ENCODE measurements at regions not wholly inside any gene's neighbourhood (a gene's known extent, or its start where the extent isn't known, plus 50 kb on each side); places are given as distances from the start of the nearest gene placed in this dataset.
"Not testable (repeated sequence)": the region's sequence is repeated elsewhere in the genome, so short reads cannot be mapped to it uniquely, and the experiment has no call there.

DNA sequence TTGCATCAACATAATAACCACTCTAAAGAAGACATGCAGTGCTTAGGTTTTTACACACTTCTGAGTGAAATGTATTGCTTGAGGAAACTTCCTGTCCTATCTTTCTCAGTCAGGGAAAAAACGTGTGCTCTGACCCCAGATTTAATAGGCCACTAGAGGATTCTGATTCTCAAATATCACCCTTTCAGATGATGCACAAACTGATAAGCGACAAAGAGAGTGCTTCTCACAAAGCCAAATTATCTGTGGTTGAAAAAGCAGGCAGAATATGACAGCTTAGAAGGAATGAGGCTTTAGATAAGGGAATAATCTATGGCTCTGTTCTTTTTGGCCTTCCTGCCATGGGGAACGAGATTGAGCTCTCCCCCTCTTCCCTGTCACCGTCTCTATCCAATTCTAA is 583.4 kb upstream of the SGO1 start:
- Mint-ChIP-seq H3K27me3 (no peaks in the 10 kb centered on the region), H3K27ac (no peak overlapping the region), H3K36me3 (no peaks in the 10 kb centered on the region), H3K4me3 (no peak overlapping the region), H3K4me1 (no peaks in the 10 kb centered on the region), H3K9me3 (no peaks in the 10 kb centered on the region)
- no peak for ATAC-seq

DNA sequence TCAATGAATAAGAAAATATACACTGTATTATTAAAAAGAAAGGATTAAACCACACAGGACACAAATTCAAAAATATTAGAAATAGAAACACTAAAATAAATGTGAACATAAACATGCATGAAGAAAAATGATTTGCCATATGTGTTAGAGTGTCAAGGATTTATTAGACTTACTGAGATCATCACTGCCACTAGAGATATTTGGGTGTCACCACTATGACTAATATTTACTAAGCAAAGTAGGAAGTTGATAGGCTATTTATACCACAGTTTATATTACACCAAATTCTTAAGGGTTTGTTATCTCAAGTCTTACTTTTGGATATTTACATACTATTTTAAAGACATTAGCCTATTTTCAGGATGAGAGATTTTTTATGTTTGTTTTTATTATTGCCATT is 575.0 kb upstream of the SGO1 start:
- Mint-ChIP-seq H3K27me3 (no peaks in the 10 kb centered on the region), H3K27ac (no peak overlapping the region), H3K4me3 (no peak overlapping the region), H3K36me3 (no peaks in the 10 kb centered on the region), H3K4me1 (no peaks in the 10 kb centered on the region), H3K9me3 (no peaks in the 10 kb centered on the region)
- ATAC-seq = no peak

DNA sequence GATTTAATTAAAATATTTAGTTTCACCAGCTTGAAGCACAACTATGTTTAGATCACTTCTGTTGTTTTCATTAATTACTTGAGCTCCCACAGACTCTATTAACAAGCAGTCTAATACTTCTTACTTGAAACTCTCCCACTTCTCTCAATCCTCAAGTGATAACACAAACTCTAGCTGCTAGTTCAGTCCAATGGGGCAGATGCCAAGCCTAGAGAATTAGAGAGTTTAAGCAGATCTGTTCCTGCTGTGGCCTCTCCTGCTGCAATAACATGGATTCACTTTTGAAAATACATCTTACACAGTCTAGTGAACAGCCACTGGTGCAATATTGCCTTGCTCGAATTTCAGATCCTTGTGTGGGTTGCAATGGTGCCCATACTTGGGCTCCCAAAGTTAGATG is 566.4 kb upstream of the SGO1 start:
- Mint-ChIP-seq H3K27ac (no peak overlapping the region), H3K27me3 (no peaks in the 10 kb centered on the region), H3K4me1 (no peaks in the 10 kb centered on the region), H3K9me3 (peaks cover 5% of the 10 kb centered on the region), H3K4me3 (no peak overlapping the region), H3K36me3 (no peaks in the 10 kb centered on the region)
- no peak for ATAC-seq

DNA sequence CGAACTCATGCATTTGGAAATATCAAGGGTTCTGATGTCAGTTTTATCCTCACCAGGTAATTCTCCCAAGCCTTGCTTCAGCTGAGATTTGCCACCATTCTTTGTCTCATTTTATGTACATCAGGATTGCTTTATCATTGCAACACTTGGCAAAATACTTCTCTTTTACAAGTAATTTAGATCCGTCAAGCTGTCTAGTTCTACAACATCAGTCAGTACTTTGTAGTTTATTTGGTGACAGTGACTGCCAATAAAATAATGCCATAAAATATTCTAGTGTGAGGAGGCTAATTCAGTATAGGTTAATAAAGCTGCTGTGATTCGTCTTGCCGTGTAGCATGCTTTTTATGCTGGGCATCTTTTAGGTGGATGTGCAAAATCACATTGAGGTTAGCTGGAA is 565.3 kb upstream of the SGO1 start:
- no peaks in the 10 kb centered on the region for H3K27me3 Mint-ChIP-seq
- no peaks in the 10 kb centered on the region for H3K36me3 Mint-ChIP-seq
- H3K4me3 Mint-ChIP-seq = no peak overlapping the region
- ATAC-seq = no peak
- no peaks in the 10 kb centered on the region for H3K4me1 Mint-ChIP-seq
- H3K27ac Mint-ChIP-seq = no peak overlapping the region
- peaks cover 5% of the 10 kb centered on the region for H3K9me3 Mint-ChIP-seq

DNA sequence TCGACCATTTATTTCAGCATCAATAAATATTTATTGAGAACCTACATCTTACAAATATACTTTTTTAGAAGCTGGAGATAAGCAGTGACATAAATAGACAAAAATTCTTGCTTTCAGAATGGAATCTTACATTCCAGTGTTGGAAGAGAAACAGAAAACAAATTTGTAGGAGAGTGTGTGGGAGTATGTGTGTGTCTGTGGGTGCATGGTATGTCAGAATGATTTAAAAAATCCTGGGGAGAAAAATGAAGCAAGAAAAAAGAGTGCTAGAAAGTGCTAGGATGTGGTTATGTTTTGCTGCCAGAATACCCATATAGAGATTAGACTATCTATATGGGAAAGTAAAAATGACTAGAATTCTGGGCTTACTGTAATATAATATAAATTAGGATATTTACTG is 561.7 kb upstream of the SGO1 start:
- Mint-ChIP-seq H3K9me3 (peaks cover 5% of the 10 kb centered on the region), H3K4me1 (no peaks in the 10 kb centered on the region), H3K27ac (no peak overlapping the region), H3K36me3 (no peaks in the 10 kb centered on the region), H3K27me3 (no peaks in the 10 kb centered on the region), H3K4me3 (no peak overlapping the region)
- no peak for ATAC-seq

DNA sequence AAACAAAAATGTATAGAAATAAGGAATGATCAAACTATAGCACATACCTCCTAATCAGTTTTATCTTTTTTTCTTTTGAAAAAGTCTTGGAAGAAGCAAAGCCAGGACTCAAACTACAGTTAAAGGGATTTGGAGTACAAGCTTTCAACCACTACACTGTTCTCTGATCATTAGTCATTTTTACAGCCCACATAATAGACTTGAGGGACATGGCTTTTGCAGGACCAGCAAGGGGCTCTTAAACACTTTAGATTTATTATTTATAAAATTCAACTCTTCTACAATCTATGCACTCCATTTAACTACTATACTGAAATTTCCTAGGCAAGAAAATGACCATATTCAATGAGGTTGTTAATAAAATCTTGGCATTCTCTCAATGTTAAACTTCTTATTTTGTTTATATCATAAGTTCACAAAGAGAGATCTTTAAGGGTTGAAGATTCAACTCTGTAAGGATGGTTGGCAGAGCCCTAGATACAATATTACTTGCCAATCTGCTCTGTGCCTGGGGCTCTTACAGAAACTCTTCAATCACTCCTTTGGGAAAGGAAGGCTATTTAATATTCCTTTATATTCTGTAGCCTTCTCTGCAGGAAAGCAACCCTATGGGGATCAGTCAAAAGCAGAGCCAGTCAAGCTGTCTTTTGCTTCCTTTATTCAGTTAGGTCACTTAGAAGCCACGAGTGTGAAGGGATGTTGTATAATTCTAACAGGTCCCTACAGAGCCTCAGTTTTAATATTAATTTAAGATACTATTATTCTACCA is 557.7 kb upstream of the SGO1 start:
- no peaks in the 10 kb centered on the region for H3K27me3 Mint-ChIP-seq
- H3K4me3 Mint-ChIP-seq = no peak overlapping the region
- H3K9me3 Mint-ChIP-seq = peaks cover 1% of the 10 kb centered on the region
- H3K4me1 Mint-ChIP-seq = no peaks in the 10 kb centered on the region
- H3K27ac Mint-ChIP-seq = no peak overlapping the region
- H3K36me3 Mint-ChIP-seq = no peaks in the 10 kb centered on the region
- ATAC-seq = no peak

DNA sequence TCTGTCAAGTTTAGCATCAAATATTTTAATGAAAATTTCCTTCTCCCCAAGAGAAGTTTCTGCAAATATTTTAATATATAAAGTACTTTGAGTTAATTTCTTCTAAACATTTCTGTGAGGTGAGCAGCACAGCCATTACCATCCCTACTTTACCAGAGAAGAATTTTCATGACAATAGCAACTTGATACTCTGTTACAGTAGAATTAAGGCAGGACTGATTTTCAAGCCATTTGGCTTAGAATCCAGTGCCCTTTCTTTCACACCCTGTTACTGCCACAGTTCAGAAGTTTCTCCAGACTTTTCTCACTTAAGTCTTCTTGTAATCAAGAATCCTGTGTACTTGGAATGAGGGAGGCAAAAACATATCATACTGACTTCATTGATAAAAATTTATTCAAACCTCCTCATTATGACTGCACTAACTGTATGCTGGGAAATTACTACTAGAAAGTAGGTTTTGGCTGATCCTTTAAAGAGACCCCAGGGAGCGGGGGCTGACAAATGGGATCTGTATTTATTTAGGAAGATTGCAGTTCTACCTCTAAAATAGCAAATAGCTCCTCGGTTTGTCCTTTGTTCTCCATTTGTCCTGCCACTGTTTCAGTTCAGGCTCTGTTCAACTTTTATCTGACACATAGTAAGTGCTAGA is 557.0 kb upstream of the SGO1 start:
- Mint-ChIP-seq H3K4me3 (no peak overlapping the region), H3K9me3 (no peaks in the 10 kb centered on the region), H3K27ac (no peak overlapping the region), H3K27me3 (no peaks in the 10 kb centered on the region), H3K4me1 (no peaks in the 10 kb centered on the region), H3K36me3 (no peaks in the 10 kb centered on the region)
- ATAC-seq = no peak

DNA sequence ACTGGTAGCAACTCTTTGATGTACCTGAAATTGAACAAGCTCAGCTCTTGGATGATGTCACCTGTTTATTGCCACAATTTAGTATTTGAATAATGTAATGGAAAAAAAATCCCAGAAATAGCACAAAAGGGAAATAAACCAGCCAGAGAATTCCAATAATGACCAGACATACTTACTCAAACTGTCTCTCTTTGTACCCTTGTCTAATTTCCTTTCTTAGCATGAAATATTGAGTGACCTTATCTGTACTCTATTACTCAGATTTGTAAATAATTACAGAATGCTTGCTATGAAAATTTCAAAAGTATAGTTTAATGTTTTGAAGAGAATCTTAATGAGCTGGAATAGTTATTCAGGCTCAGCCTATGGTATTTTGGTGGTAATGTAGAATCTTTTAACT is 555.4 kb upstream of the SGO1 start:
- no peaks in the 10 kb centered on the region for H3K36me3 Mint-ChIP-seq
- no peaks in the 10 kb centered on the region for H3K27me3 Mint-ChIP-seq
- H3K27ac Mint-ChIP-seq = no peak overlapping the region
- ATAC-seq = no peak
- no peak overlapping the region for H3K4me3 Mint-ChIP-seq
- H3K9me3 Mint-ChIP-seq = no peaks in the 10 kb centered on the region
- H3K4me1 Mint-ChIP-seq = no peaks in the 10 kb centered on the region

DNA sequence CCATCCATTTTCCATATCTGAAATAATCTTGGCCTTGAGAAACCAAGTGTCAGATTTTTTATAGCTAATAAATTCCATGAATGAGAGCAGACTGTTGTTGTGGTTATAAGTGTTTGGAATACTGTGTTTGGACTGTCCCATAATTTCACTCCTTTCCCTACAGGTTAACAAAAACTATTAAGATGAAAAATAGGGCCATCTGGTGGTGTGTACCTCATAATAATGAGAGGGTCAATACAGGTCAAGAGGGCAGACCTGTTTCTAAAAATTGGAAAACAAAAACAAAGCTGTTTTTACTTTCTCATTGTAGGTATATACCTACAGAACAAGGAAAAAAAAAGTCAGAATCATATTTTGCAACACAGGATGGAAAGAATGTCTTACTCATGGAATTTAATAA is 553.8 kb upstream of the SGO1 start:
- H3K9me3 Mint-ChIP-seq = no peaks in the 10 kb centered on the region
- no peak overlapping the region for H3K27ac Mint-ChIP-seq
- H3K4me1 Mint-ChIP-seq = no peaks in the 10 kb centered on the region
- no peak for ATAC-seq
- H3K4me3 Mint-ChIP-seq = no peak overlapping the region
- no peaks in the 10 kb centered on the region for H3K27me3 Mint-ChIP-seq
- no peaks in the 10 kb centered on the region for H3K36me3 Mint-ChIP-seq

DNA sequence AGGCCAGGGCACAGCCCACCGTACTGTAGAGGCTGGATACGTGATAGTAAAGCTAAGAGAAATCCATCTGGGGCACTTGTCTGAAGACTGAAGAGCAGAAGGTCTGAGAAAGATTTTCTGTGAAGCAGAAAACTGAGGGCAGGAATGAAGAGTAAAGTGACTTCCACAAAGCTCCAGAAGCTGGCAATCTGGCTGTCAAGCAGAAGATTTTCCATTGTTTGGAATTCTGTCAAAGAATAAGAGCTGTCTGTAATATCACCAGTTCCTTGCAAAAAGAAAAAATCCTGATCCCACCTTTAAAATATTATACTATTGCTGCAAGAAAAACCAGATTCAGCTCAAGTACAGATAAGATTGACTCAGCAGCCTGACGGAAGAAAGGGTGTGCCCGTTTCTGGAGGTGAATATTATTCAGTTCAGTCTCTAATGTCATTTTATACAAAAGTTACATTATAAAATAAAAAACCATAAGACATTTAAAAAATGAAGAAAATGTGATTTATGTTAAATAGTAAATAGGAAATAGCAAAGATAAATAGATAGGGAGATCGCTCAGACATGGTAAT is 550.4 kb upstream of the SGO1 start:
- ATAC-seq = no peak
- Mint-ChIP-seq H3K27me3 (no peaks in the 10 kb centered on the region), H3K36me3 (no peaks in the 10 kb centered on the region), H3K4me1 (no peaks in the 10 kb centered on the region), H3K9me3 (no peaks in the 10 kb centered on the region), H3K27ac (no peak overlapping the region), H3K4me3 (no peak overlapping the region)

DNA sequence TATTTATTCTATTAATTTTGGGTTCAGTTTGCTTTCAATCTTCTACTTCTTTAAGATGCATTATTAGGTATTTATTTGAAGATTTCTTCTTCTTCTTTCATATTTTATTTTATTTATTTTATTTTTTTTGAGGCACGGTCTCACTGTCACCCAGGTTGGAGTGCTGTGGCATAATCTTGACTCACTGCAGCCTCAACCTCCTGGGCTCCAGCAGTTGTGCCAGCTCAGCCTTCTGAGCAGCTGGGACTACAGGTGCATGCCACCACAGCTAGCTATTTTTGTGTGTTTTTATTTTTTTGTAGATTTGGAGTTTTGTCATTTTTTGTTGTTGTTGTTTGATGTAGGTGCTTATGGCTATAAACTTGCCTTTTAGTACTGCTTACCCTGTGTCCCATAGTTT is 543.2 kb upstream of the SGO1 start:
- Mint-ChIP-seq H3K4me3 (no peak overlapping the region), H3K36me3 (no peaks in the 10 kb centered on the region), H3K4me1 (no peaks in the 10 kb centered on the region), H3K27ac (no peak overlapping the region), H3K27me3 (no peaks in the 10 kb centered on the region), H3K9me3 (no peaks in the 10 kb centered on the region)
- ATAC-seq = no peak

DNA sequence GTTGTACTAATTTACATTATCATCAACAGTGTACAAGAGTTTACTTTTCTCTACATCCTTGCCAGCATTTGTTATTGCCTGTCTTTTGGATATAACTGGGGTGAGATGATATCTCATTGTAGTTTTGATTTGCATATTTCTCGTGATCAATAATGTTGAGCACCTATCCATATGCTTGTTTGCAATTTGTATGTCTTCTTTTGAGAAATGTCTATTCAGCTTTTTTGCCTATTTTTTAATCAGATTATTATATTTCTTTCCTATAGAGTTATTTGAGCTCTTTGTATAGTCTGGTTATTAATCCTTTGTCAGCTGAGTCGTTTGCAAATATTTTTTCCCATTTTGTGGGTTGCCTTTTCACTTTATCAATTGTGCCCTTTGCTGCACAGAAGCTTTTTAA is 540.8 kb upstream of the SGO1 start:
- ATAC-seq = no peak
- Mint-ChIP-seq H3K27me3 (no peaks in the 10 kb centered on the region), H3K27ac (no peak overlapping the region), H3K4me1 (no peaks in the 10 kb centered on the region), H3K9me3 (no peaks in the 10 kb centered on the region), H3K4me3 (no peak overlapping the region), H3K36me3 (no peaks in the 10 kb centered on the region)

DNA sequence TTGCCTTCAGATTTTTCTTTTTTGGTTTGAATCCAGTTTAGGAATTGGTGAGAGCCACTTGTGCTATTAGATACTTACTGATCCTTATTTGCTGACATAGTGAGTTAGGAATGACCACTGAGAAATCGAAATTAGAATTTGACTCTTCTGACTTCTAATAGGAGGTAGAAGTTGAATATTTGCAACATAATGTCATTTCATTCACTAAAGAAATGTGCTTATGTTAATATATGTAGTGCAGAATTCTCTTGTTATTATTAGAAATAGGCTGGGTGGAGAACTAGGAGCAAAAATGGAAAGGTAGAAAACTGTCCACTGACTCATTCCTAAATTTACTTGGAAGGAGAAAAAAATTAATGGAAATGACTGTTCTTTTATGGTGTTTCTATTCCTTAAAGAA is 538.2 kb upstream of the SGO1 start:
- no peak overlapping the region for H3K27ac Mint-ChIP-seq
- H3K36me3 Mint-ChIP-seq = no peaks in the 10 kb centered on the region
- no peaks in the 10 kb centered on the region for H3K27me3 Mint-ChIP-seq
- ATAC-seq = no peak
- no peaks in the 10 kb centered on the region for H3K9me3 Mint-ChIP-seq
- no peaks in the 10 kb centered on the region for H3K4me1 Mint-ChIP-seq
- no peak overlapping the region for H3K4me3 Mint-ChIP-seq

DNA sequence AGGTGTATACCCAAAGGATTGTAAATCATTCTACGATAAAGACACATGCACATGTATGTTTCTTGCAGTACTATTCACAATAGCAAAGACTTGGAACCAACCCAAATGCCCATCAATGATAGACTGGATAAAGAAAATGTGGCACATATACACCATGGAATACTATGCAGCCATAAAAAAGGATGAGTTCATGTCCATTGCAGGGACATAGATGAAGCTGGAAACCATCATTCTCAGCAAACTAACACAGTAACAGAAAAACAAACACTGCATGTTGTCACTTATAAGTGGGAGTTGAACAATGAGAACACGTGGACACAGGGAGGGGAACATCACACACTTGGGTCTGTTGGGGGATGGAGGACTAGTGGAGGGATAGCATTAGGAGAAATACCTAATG is 530.4 kb upstream of the SGO1 start:
- not testable (repeated sequence) for H3K27ac Mint-ChIP-seq, ATAC-seq, H3K36me3 Mint-ChIP-seq, H3K4me3 Mint-ChIP-seq, H3K4me1 Mint-ChIP-seq, H3K27me3 Mint-ChIP-seq, H3K9me3 Mint-ChIP-seq

DNA sequence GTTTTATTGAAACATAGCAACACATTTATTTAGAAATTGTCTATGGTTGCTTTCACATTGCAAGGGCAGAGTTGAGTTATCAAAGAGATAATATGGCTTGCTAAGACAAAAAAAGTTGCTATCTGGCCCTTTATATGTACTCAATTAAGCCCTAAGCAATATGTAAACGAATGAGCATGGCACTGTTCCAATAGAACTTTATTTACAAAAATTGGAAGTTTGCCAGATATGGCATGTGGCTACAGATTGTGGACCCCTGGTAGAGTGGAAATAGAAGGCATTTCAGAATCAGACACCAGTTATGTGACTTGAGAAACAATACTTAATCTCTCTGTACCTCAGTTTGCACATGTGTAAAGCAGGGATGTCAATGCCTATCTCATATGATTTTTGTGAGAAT is 515.6 kb upstream of the SGO1 start:
- Mint-ChIP-seq H3K4me3 (no peak overlapping the region), H3K36me3 (no peaks in the 10 kb centered on the region), H3K4me1 (no peaks in the 10 kb centered on the region), H3K27ac (no peak overlapping the region), H3K9me3 (peaks cover 2% of the 10 kb centered on the region), H3K27me3 (no peaks in the 10 kb centered on the region)
- ATAC-seq = no peak

DNA sequence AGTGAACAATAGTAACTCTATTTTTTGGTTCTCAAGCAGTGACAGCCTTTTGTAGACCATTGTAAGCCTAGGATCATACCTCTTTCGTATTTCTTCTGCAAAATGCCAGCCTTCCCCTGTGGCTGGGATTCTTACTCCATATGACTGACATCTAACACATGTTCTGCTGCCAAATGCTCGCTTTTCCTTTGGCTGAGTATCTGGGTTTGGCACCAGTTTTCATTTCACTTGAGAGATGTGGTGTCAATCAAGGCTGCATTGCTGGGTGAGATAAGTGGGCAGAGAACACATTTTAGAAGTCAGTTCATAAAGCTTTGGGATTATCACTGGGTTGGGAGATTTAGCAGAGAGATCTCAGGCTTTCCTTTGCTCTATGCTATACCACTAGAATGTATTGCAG is 514.7 kb upstream of the SGO1 start:
- Mint-ChIP-seq H3K9me3 (peaks cover 2% of the 10 kb centered on the region), H3K27ac (no peak overlapping the region), H3K4me3 (no peak overlapping the region), H3K27me3 (no peaks in the 10 kb centered on the region), H3K4me1 (no peaks in the 10 kb centered on the region), H3K36me3 (no peaks in the 10 kb centered on the region)
- ATAC-seq = no peak
